Thoracic aorta (tissue), 2 donors: ENCODE measurements at regions not wholly inside any gene's neighbourhood (a gene's known extent, or its start where the extent isn't known, plus 50 kb on each side); places are given as distances from the start of the nearest gene placed in this dataset.

Source experiments
- ATAC-seq: fragments of 150-250 bp; one replicate; pipeline ENCODE4 v1.8.0; 2017; ENCODE audit warnings: low read depth; ENCODE audit not compliant: insufficient number of reproducible peaks, low FRiP score
- DNase-seq: peaks from one replicate; pipeline ENCODE4 v3.0.0-alpha.2; 2020; ENCODE audit warnings: low spot score
- H3K27ac ChIP-seq, 2 donors: fragments of 200-600 bp; sonication (generic); 1 replicate in 1 of 2; 2 replicates in 1 of 2; pipeline ENCODE4 v1.5.1; 2016; ENCODE audit warnings: mild to moderate bottlenecking in 2 of 2, moderate library complexity in 2 of 2
- H3K27me3 ChIP-seq: fragments of 200-600 bp; sonication (generic); replicated peaks from 2 replicates; pipeline ENCODE4 v1.6.0; 2016; ENCODE audit warnings: mild to moderate bottlenecking; ENCODE audit not compliant: insufficient read depth
- H3K36me3 ChIP-seq: fragments of 200-600 bp; sonication (generic); one replicate; pipeline ENCODE4 v1.5.1; 2016
- H3K4me1 ChIP-seq, 2 donors: fragments of 200-600 bp; sonication (generic); 1 replicate in 1 of 2; 2 replicates in 1 of 2; pipeline versions ENCODE4 v1.5.1 to v1.6.0; 2016; ENCODE audit warnings: low read depth in 2 of 2, mild to moderate bottlenecking in 1 of 2; ENCODE audit not compliant: control insufficient read depth in 1 of 2
- H3K4me3 ChIP-seq: fragments of 200-600 bp; sonication (generic); 2 replicates; pipeline ENCODE4 v1.5.1; 2016; ENCODE audit warnings: mild to moderate bottlenecking
- H3K9me3 ChIP-seq: fragments of 200-600 bp; sonication (generic); 2 replicates; pipeline ENCODE4 v1.5.1; 2016
- TF ChIP-seq, protein P1 (sequence below): fragments of 200-600 bp; sonication (generic); IDR thresholded peaks from one replicate; pipeline ENCODE4 v1.5.1; 2019; ENCODE audit warnings: antibody characterized with exemption

DNA sequence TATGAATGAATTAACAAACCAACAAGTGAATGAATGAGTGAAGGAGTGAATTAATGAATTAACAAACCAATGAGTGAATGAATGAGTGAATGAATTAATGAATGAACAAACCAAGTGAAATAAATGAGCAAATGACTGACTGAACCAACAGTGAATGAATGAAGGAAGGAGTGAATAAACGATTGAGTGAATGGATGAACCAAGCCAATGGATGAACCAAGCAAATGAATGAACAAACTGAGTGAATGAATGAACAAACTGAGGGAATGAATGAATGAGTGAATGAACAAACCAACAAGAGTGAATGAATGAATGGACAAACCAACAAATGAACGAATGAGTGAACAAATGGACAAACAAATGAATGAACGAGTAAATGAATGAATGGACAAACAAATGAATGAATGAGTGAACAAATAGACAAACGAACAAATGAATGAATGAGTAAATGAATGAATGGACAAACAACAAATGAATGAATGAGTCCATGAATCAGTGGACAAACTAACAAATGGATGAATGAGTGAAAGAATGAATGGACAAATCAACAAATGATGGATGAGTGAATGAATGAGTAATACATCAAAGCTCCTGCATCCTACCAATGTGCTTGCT lies 69.5 kb downstream of the NPTX2 start:
- no peak overlapping the region for H3K27ac ChIP-seq
- DNase-seq (no peak), ATAC-seq (no peak)
- no peaks in the 10 kb centered on the region for H3K36me3 ChIP-seq
- no peak overlapping the region for H3K4me3 ChIP-seq
- H3K9me3 ChIP-seq, result no peaks in the 10 kb centered on the region
- H3K27me3 ChIP-seq, result no peaks in the 10 kb centered on the region
- TF ChIP-seq, protein P1, sequence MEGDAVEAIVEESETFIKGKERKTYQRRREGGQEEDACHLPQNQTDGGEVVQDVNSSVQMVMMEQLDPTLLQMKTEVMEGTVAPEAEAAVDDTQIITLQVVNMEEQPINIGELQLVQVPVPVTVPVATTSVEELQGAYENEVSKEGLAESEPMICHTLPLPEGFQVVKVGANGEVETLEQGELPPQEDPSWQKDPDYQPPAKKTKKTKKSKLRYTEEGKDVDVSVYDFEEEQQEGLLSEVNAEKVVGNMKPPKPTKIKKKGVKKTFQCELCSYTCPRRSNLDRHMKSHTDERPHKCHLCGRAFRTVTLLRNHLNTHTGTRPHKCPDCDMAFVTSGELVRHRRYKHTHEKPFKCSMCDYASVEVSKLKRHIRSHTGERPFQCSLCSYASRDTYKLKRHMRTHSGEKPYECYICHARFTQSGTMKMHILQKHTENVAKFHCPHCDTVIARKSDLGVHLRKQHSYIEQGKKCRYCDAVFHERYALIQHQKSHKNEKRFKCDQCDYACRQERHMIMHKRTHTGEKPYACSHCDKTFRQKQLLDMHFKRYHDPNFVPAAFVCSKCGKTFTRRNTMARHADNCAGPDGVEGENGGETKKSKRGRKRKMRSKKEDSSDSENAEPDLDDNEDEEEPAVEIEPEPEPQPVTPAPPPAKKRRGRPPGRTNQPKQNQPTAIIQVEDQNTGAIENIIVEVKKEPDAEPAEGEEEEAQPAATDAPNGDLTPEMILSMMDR, result no peak
- H3K4me1 ChIP-seq, result no peaks in the 10 kb centered on the region

DNA sequence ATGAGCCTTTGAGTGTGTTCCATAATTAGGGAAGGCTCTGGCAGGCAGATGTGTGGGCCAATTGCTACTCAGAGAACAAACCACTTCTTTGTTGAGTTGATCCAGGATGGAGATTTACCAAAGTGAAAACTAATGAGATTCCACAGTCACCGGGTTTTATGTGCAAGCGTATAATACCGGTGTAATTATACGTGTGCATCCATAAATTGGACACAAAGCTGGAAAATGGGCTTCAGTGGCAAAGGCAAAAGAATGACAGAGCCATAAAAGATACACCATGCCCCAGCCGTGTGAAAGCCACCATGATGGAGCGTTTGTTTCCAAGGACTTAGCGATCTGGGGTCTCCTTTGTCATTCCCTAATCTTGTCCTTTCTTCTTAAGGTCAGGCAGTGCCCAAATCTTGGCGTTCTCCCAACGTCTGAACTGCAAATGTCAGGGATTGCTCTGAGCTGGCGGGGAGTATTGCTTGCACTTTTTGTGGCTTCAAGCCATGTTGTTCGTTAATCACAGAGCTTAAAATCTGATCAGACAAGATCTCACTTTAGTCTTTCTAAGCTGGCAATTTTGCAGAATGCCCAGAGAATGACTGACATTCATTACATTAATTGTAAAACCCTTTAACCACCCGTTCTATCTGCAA lies 70.1 kb downstream of the NPTX2 start:
- H3K4me1 ChIP-seq, result no peaks in the 10 kb centered on the region
- H3K4me3 ChIP-seq, result no peak overlapping the region
- no peaks in the 10 kb centered on the region for H3K9me3 ChIP-seq
- no peak for ATAC-seq
- H3K27ac ChIP-seq, result no peak overlapping the region
- H3K36me3 ChIP-seq, result no peaks in the 10 kb centered on the region
- no peaks in the 10 kb centered on the region for H3K27me3 ChIP-seq
- TF ChIP-seq, protein P1, result no peak
- DNase-seq, result no peak

DNA sequence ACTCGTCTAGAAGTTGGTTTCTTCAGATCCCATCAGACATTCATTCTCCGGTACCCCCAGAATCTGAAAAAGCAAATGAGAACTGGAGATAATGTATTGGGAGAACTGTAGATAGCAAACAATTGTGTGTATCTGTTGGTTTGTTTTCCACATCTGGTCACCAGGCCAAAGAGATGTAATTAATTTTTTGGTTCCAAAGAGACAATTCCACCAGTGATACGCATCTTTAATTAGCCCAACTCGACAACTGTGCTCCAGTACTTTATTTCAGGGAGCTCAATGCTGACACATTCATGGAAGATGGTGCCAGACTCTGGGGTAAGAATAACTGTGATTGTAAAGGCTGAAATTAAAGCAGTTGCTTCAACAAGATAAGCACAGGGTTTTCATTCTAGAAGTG lies 74.5 kb downstream of the NPTX2 start:
- ATAC-seq (no peak), DNase-seq (no peak)
- TF ChIP-seq, protein P1, result no peak
- no peaks in the 10 kb centered on the region for H3K36me3 ChIP-seq
- H3K9me3 ChIP-seq, result peaks cover 6% of the 10 kb centered on the region
- no peak overlapping the region for H3K27ac ChIP-seq
- no peaks in the 10 kb centered on the region for H3K27me3 ChIP-seq
- no peak overlapping the region for H3K4me3 ChIP-seq
- H3K4me1 ChIP-seq, result no peaks in the 10 kb centered on the region

DNA sequence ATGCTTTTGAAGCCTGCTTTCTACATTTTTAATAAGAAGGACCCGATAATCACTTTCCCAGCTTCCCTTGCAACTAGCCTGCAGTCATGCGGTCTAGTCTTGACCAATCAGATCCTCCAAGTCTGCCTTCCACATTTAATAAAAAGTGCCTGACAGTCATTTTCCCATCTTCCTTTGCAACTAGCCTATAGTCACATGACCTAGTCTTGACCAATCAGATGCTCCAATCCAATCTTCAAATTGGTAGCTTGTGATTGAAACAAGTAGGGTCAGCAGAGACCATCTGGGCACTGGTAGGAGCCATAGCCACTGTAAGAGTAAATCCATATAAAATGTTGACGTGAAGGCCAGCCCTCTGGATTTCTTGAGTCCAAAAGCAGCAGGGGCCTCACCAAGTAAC lies 80.0 kb downstream of the NPTX2 start:
- Histone ChIP-seq H3K9me3 (peaks cover 10% of the 10 kb centered on the region), H3K4me3 (no peak overlapping the region), H3K27me3 (no peaks in the 10 kb centered on the region), H3K27ac (no peak overlapping the region), H3K36me3 (no peaks in the 10 kb centered on the region), H3K4me1 (no peaks in the 10 kb centered on the region)
- DNase-seq (no peak), ATAC-seq (no peak)
- TF ChIP-seq, protein P1, result no peak

DNA sequence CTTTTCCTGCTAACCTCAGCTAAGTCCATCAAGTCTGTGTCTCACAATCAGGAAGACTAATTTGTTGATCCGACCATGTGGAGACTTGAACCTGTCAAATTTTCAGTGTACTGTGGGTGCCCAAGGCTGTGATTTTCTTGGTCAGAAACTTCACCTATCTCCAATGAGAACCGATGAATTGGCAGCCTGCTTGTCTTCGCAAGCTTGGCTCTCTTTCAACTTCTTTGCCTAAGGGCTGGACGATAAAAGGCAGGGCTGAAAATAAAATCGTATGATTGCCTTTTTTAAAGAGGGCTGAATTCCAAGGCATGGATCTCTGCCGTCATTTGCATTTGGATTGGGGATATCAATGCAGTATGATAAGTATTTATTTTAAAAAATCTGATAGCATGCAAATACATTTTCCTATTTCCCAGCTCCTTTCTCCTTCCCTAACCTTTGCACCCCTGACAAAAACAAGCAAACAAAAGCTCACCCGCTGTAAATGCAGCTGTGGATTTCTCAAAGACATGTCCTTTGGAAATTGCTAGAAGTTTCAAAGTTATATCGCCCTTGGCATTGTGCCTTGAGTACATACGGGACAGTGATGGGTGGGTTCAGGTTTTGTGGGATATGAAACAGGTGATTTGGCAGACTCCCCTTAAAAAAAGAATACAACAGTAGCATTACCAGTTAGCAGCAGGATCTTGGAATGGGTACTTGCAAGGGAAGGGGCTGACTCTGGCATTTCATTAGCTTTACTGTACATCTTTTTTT lies 80.6 kb downstream of the NPTX2 start:
- Histone ChIP-seq H3K4me1 (no peaks in the 10 kb centered on the region), H3K27me3 (no peaks in the 10 kb centered on the region), H3K4me3 (no peak overlapping the region), H3K9me3 (peaks cover 10% of the 10 kb centered on the region), H3K36me3 (no peaks in the 10 kb centered on the region), H3K27ac (no peak overlapping the region)
- TF ChIP-seq, protein P1, result no peak
- DNase-seq (no peak), ATAC-seq (no peak)
